GM23248 (cell line): ENCODE measurements at regions not wholly inside any gene's neighbourhood (a gene's known extent, or its start where the extent isn't known, plus 50 kb on each side); places are given as distances from the start of the nearest gene placed in this dataset.
"Not testable (repeated sequence)": the region's sequence is repeated elsewhere in the genome, so short reads cannot be mapped to it uniquely, and the experiment has no call there.

Source experiments
- EZH2 ChIP-seq: fragments of 200-600 bp; sonication (generic); IDR thresholded peaks from 2 replicates; pipeline ENCODE4 v1.6.1; 2018; ENCODE audit warnings: antibody characterized with exemption, mild to moderate bottlenecking; ENCODE audit not compliant: insufficient read depth, poor library complexity, severe bottlenecking
- EZH2phosphoT487 ChIP-seq: fragments of 200-600 bp; sonication (generic); IDR thresholded peaks from 2 replicates; pipeline ENCODE4 v1.6.1; 2018; ENCODE audit warnings: antibody characterized with exemption, moderate library complexity, mild to moderate bottlenecking, low read depth; ENCODE audit not compliant: insufficient read depth

GRCh38 chr2:91422102-91422501 is 2730.6 kb downstream of the RPIA start:
- TF ChIP-seq EZH2, EZH2phosphoT487: not testable (repeated sequence)
